HG02798 (cell line): ENCODE measurements at regions not wholly inside any gene's neighbourhood (a gene's known extent, or its start where the extent isn't known, plus 50 kb on each side); places are given as distances from the start of the nearest gene placed in this dataset.

Experiments
- ATAC-seq: cut with Tn5 transposase; IDR thresholded peaks from one replicate; pipeline ENCODE4 v1.9.1; 2021; ENCODE audit warnings: mild to moderate bottlenecking; ENCODE audit not compliant: unreplicated experiment, poor library complexity

GRCh38 chr2:107358362-107358761, 468.3 kb upstream of the RGPD4 start:
- no peak for ATAC-seq

GRCh38 chr2:107359021-107359420, 467.7 kb upstream of the RGPD4 start:
- no peak for ATAC-seq

GRCh38 chr2:107361751-107362381, 464.8 kb upstream of the RGPD4 start:
- ATAC-seq, result no peak

- no peak for ATAC-seq
Measured at GRCh38 chr2:107362993-107363392, 463.7 kb upstream of the RGPD4 start.

- no peak for ATAC-seq
Measured at GRCh38 chr2:107363806-107364205, 462.9 kb upstream of the RGPD4 start.

- ATAC-seq, result no peak
Measured at GRCh38 chr2:107364361-107364950, 462.2 kb upstream of the RGPD4 start.

- no peak for ATAC-seq
Measured at GRCh38 chr2:107374249-107374648, 452.4 kb upstream of the RGPD4 start.

GRCh38 chr2:107376909-107377308, 449.8 kb upstream of the RGPD4 start:
- no peak for ATAC-seq

GRCh38 chr2:107380912-107381311, 445.8 kb upstream of the RGPD4 start:
- no peak for ATAC-seq

- ATAC-seq, result no peak
Measured at GRCh38 chr2:107383691-107384090, 443.0 kb upstream of the RGPD4 start.

GRCh38 chr2:107384422-107384821, 442.3 kb upstream of the RGPD4 start:
- ATAC-seq, result no peak

- no peak for ATAC-seq
Measured at GRCh38 chr2:107385921-107386320, 440.8 kb upstream of the RGPD4 start.

GRCh38 chr2:107392241-107392704, 434.4 kb upstream of the RGPD4 start:
- ATAC-seq, result no peak

GRCh38 chr2:107393516-107393915, 433.2 kb upstream of the RGPD4 start:
- no peak for ATAC-seq

- no peak for ATAC-seq
Measured at GRCh38 chr2:107398683-107399082, 428.0 kb upstream of the RGPD4 start.

- no peak for ATAC-seq
Measured at GRCh38 chr2:107402330-107402729, 424.4 kb upstream of the RGPD4 start.

GRCh38 chr2:107405261-107405660, 421.4 kb upstream of the RGPD4 start:
- no peak for ATAC-seq

GRCh38 chr2:107407017-107407416, 419.7 kb upstream of the RGPD4 start:
- no peak for ATAC-seq

GRCh38 chr2:107407974-107408373, 418.7 kb upstream of the RGPD4 start:
- no peak for ATAC-seq

- ATAC-seq, result no peak
Measured at GRCh38 chr2:107411267-107411666, 415.4 kb upstream of the RGPD4 start.

- ATAC-seq, result no peak
Measured at GRCh38 chr2:107412209-107412904, 414.3 kb upstream of the RGPD4 start.

GRCh38 chr2:107412981-107413380, 413.7 kb upstream of the RGPD4 start:
- no peak for ATAC-seq
